ENCODE measurements at regions not wholly inside any gene's neighbourhood (a gene's known extent, or its start where the extent isn't known, plus 50 kb on each side); places are given as distances from the start of the nearest gene placed in this dataset.

DNA sequence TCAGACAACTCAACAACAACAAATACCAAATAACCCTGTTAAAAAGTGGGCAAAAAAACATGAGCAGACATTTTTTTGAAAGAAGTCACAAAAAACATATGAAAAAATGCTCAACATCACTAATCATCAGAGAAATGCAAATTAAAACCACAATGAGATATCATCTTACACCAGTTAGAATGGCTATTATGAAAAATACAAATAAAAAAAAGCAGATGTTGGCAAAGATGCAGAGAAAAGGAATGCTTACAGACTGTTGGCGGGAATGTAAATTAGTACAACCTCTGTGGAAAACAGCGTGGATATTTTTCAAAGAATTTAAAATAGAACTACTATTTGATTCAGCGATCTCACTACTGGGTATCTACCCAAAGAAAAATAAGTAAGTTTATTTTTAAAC is 114.0 kb downstream of the SLC38A4 start:
- Histone ChIP-seq H3K4me3 (ENCODE audit: low read length) (no peak overlapping the region), H3K27ac (ENCODE audit: low read length) (no peak overlapping the region), H3K36me3 (ENCODE audit: control insufficient read depth, insufficient read depth, low read length) (no peaks in the 10 kb centered on the region), H3K27me3 (ENCODE audit: control insufficient read depth, insufficient read depth, low read length) (no peaks in the 10 kb centered on the region), H3K9me3 (replicated peaks; ENCODE audit: control insufficient read depth, low read depth, low read length) (no peaks in the 10 kb centered on the region), H3K4me1 (ENCODE audit: control insufficient read depth, insufficient read depth, low read length) (no peaks in the 10 kb centered on the region)
- WGBS (ENCODE audit: insufficient coverage) = no CpG with 5 or more reads among the region's 3 CpGs
- DNase-seq = peak; percentile 16

DNA sequence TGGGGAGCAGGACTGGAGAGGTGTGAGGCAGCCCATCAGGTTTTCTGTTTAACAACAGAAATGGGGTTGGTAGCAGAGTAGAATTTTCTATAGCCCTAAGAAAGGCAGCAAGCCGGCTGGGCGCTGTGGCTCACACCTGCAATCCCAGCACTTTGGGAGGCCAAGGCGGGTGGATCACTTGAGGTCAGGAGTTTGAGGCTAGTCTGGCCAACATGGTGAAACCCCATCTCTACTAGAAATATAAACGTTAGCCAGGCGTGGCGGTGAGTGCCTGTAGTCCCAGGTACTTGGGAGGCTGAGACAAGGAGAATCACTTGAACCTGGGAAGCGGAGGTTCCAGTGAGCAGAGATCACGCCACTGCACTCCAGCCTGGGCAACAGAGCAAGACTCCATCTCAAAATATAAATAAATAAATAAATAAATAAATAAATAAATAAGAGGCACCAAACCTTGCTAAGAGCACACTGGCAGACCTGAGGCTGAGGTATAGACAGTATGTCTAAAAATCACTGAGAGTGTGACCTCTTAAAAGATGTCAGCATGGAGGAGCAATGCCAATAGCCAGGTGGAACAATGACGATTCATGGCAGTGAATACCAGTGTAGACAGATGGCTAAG is 115.6 kb downstream of the SLC38A4 start:
- DNase-seq = no peak
- Histone ChIP-seq H3K4me1 (ENCODE audit: control insufficient read depth, insufficient read depth, low read length) (no peaks in the 10 kb centered on the region), H3K27ac (ENCODE audit: low read length) (no peak overlapping the region), H3K36me3 (ENCODE audit: control insufficient read depth, insufficient read depth, low read length) (no peaks in the 10 kb centered on the region), H3K9me3 (replicated peaks; ENCODE audit: control insufficient read depth, low read depth, low read length) (no peaks in the 10 kb centered on the region), H3K4me3 (ENCODE audit: low read length) (no peak overlapping the region), H3K27me3 (ENCODE audit: control insufficient read depth, insufficient read depth, low read length) (no peaks in the 10 kb centered on the region)
- WGBS (ENCODE audit: insufficient coverage) = 60% methylated on average over 1 of the region's 9 CpGs

DNA sequence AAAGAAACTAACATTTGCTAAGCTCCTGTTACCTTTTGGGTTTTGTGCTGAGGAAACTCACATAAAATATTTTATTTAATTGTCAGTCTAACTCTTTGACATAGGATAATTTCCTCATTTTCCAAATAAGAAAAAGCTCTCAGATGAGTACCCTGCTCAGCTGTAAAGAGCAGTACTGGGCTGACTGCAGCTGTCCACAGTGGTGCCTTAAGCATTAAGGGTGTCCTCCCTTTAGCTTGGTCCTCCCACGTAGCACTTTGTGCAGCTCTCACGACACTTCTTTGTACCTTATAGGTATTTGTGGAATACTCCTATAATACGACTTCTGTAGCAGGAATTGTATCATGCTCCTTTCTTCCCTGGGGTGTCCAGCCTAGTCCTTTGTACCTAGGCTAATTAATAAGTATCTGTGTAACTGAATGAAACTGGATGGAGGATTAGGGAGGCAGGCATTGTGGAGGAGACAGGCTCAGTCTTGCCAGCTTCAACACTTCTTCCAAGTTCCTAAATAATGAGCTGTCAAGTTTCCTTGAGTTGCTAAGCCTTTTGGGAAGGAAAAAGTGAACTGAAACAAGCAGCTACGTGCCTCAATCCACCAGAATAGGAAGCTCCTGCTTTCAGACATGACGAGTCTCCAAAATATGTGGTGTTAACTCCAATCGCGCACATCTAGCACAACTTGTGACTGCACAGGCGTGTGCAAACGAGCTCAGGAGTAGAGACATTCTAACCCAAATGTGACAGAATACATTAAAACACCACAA is 123.0 kb downstream of the SLC38A4 start:
- peak; percentile 73 for DNase-seq
- Histone ChIP-seq H3K4me1 (ENCODE audit: control insufficient read depth, insufficient read depth, low read length) (no peaks in the 10 kb centered on the region), H3K27ac (ENCODE audit: low read length) (no peak overlapping the region), H3K4me3 (ENCODE audit: low read length) (no peak overlapping the region), H3K9me3 (replicated peaks; ENCODE audit: control insufficient read depth, low read depth, low read length) (peaks cover 4% of the 10 kb centered on the region), H3K36me3 (ENCODE audit: control insufficient read depth, insufficient read depth, low read length) (no peaks in the 10 kb centered on the region), H3K27me3 (ENCODE audit: control insufficient read depth, insufficient read depth, low read length) (no peaks in the 10 kb centered on the region)
- 46% methylated on average over 6 of the region's 9 CpGs for WGBS (ENCODE audit: insufficient coverage)

DNA sequence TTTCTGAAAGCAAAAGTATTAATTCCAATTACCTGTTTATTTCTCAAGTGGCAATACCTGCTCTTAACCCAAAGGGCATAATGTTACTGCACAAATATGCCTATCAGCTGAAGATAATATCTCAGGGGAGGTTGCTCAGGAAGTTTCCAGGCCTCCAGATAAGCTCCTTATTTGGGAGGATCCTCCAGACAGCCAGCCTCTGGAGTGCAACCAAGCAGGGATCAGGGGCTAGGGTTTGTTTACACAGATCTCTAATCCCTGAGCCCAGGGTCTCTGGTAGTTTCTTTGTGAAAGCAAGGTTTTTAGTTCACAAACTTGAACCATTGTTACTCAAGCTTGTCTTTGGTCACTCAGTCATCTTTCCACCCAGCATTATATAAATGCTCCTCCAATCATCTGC is 124.4 kb downstream of the SLC38A4 start:
- Histone ChIP-seq H3K4me1 (ENCODE audit: control insufficient read depth, insufficient read depth, low read length) (no peaks in the 10 kb centered on the region), H3K9me3 (replicated peaks; ENCODE audit: control insufficient read depth, low read depth, low read length) (peaks cover 4% of the 10 kb centered on the region), H3K27me3 (ENCODE audit: control insufficient read depth, insufficient read depth, low read length) (no peaks in the 10 kb centered on the region), H3K27ac (ENCODE audit: low read length) (no peak overlapping the region), H3K36me3 (ENCODE audit: control insufficient read depth, insufficient read depth, low read length) (no peaks in the 10 kb centered on the region), H3K4me3 (ENCODE audit: low read length) (no peak overlapping the region)
- DNase-seq = no peak

DNA sequence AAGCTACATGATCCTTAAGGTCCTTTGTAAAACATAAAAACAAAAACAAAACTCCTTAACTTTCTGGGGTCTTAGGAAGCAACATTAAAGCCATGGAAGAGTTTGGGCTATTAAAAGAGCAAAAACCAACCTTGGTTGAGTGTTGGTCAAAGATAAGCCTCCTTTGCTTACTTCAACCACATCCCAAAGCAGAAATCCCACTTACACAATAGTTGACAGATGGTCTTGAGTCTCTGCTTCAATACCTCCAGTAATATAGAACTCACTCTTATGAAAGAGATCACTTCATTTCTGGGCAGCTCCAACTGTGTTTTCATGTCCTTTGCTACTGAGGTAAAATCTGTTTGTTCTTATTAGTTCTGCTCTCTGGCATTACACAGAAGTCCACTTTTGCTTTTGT is 125.8 kb downstream of the SLC38A4 start:
- Histone ChIP-seq H3K36me3 (ENCODE audit: control insufficient read depth, insufficient read depth, low read length) (no peaks in the 10 kb centered on the region), H3K27me3 (ENCODE audit: control insufficient read depth, insufficient read depth, low read length) (no peaks in the 10 kb centered on the region)
- DNase-seq = no peak

DNA sequence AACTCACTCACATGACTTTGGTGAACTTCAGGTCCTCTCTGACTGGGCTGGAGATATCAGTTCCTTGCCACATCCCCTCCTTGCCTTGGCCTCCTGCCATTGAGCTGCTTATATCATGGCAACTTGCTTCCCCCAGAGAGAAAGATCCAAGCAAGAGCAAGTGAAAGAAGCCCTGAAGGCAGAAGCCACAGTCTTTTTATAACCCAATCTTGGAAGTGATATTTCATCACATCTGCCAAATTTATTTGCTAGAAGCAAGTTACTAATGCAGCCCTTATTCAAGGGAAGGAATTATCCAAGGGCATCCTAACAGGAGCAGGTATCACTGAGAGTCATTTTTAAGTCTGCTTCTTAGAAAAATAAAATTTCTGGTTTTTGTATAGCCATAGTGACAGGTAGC is 127.8 kb downstream of the SLC38A4 start:
- no peak for DNase-seq
- Histone ChIP-seq H3K27me3 (ENCODE audit: control insufficient read depth, insufficient read depth, low read length) (no peaks in the 10 kb centered on the region), H3K4me1 (ENCODE audit: control insufficient read depth, insufficient read depth, low read length) (no peaks in the 10 kb centered on the region), H3K4me3 (ENCODE audit: low read length) (no peak overlapping the region), H3K9me3 (replicated peaks; ENCODE audit: control insufficient read depth, low read depth, low read length) (peaks cover 4% of the 10 kb centered on the region), H3K36me3 (ENCODE audit: control insufficient read depth, insufficient read depth, low read length) (no peaks in the 10 kb centered on the region), H3K27ac (ENCODE audit: low read length) (no peak overlapping the region)

More for the DNA sequence above, 125.8 kb downstream of the SLC38A4 start:
- Histone ChIP-seq H3K4me1 (ENCODE audit: control insufficient read depth, insufficient read depth, low read length) (no peaks in the 10 kb centered on the region), H3K9me3 (replicated peaks; ENCODE audit: control insufficient read depth, low read depth, low read length) (peaks cover 4% of the 10 kb centered on the region), H3K4me3 (ENCODE audit: low read length) (no peak overlapping the region), H3K27ac (ENCODE audit: low read length) (no peak overlapping the region)

DNA sequence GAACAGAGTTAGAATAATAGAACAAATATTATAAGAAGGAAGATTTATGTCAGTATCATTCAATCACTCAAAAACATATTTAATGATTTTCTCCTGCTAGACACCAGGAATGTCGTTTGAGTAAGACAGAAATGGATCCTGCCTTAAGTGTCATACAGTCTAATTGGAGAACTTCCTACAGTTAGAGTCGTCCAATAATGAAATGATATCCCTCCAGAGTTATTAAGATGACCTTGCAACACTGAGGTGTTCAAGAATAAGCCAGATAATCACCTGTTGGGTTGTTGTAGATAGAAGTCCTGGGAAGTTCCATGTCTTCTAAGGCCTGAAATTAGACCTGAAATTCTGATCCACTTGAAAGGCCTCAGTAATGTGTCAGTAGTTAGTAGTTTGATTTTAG is 132.3 kb downstream of the SLC38A4 start:
- Histone ChIP-seq H3K4me3 (ENCODE audit: low read length) (no peak overlapping the region), H3K36me3 (ENCODE audit: control insufficient read depth, insufficient read depth, low read length) (no peaks in the 10 kb centered on the region), H3K4me1 (ENCODE audit: control insufficient read depth, insufficient read depth, low read length) (no peaks in the 10 kb centered on the region), H3K9me3 (replicated peaks; ENCODE audit: control insufficient read depth, low read depth, low read length) (peaks cover 4% of the 10 kb centered on the region), H3K27ac (ENCODE audit: low read length) (no peak overlapping the region), H3K27me3 (ENCODE audit: control insufficient read depth, insufficient read depth, low read length) (no peaks in the 10 kb centered on the region)
- 100% methylated on average over 1 of the region's 2 CpGs for WGBS (ENCODE audit: insufficient coverage)
- no peak for DNase-seq

DNA sequence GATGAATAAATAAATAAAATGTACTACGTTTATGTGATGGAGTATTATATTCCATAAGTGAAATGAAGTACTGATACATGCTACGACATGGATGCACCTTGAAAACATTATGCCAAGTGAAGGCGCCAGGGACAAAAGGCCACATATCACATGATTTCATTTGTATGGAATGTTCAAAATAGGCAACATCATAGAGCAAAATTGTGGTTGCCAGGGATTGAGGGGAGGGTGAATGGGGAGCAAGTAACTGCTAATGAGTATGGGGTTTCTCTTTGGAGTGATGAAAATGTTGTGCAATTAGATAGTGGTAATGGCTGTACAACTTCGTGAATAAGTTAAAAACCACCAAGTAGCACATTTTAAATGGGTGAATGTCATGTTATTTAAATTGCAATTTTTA is 132.8 kb downstream of the SLC38A4 start:
- WGBS (ENCODE audit: insufficient coverage) = 70% methylated on average over 2 of the region's 4 CpGs

DNA sequence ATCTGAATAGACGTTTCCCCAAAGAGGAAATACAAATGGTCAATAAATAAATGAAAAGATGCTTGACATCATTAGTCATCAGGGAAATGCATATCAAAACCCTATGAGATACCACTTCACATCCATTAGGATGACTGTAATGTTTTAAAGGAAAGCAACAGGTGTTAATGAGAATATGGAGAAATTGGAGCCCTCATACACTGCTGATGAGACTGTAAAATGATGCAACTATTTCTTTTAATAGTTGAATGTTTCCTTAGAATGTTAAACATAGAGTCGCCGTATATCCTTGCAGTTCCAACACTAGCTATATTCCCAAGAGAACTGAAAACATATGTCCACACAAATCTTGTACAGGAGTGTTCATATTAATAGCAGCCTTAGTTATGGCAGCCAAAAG is 133.2 kb downstream of the SLC38A4 start:
- H3K27ac ChIP-seq (ENCODE audit: low read length) = no peak overlapping the region
- no peaks in the 10 kb centered on the region for H3K9me3 ChIP-seq (replicated peaks; ENCODE audit: control insufficient read depth, low read depth, low read length)
- WGBS (ENCODE audit: insufficient coverage) = no CpG with 5 or more reads among the region's 3 CpGs
- no peaks in the 10 kb centered on the region for H3K4me1 ChIP-seq (ENCODE audit: control insufficient read depth, insufficient read depth, low read length)
- DNase-seq = no peak
- H3K36me3 ChIP-seq (ENCODE audit: control insufficient read depth, insufficient read depth, low read length) = no peaks in the 10 kb centered on the region
- no peak overlapping the region for H3K4me3 ChIP-seq (ENCODE audit: low read length)
- H3K27me3 ChIP-seq (ENCODE audit: control insufficient read depth, insufficient read depth, low read length) = no peaks in the 10 kb centered on the region

More for the DNA sequence above, 132.8 kb downstream of the SLC38A4 start:
- H3K27me3 ChIP-seq (ENCODE audit: control insufficient read depth, insufficient read depth, low read length) = no peaks in the 10 kb centered on the region
- no peaks in the 10 kb centered on the region for H3K36me3 ChIP-seq (ENCODE audit: control insufficient read depth, insufficient read depth, low read length)
- no peak for DNase-seq
- no peak overlapping the region for H3K4me3 ChIP-seq (ENCODE audit: low read length)
- H3K27ac ChIP-seq (ENCODE audit: low read length) = no peak overlapping the region
- no peaks in the 10 kb centered on the region for H3K4me1 ChIP-seq (ENCODE audit: control insufficient read depth, insufficient read depth, low read length)
- peaks cover 3% of the 10 kb centered on the region for H3K9me3 ChIP-seq (replicated peaks; ENCODE audit: control insufficient read depth, low read depth, low read length)

DNA sequence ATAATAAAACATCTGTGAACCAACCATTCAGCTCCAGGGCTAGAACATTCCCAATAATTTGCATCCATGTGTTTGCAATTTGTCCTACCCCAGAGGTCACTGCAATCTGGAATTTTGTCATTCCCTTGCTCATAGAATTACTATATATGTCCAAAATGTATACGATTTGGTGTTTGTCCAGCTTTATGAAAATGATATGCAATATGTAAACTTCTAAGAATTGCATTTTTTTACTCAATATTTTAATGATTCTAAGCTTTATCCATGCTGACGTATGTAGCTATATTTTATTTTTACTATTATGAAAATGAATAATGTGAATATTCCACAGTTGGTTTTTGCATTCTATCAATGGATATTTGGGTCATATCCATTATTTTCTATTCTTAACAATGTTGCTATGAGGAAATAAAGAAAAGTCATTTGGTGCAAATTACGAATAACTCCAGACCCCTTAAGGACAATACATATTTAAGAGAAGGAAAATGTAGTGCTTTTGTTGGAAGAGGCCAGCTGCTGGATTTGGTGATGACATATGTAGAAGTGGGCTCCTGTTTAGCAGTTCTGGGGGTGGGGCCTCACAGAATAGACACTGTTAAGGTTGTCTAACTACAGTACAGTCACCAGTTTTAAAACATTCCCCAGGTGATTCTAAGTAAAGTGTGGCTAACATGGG is 139.4 kb downstream of the SLC38A4 start:
- H3K9me3 ChIP-seq (replicated peaks; ENCODE audit: control insufficient read depth, low read depth, low read length) = peaks cover 2% of the 10 kb centered on the region
- WGBS (ENCODE audit: insufficient coverage) = no CpG with 5 or more reads among the region's 3 CpGs
- peak; percentile 82 for DNase-seq

More for the DNA sequence above, 139.4 kb downstream of the SLC38A4 start:
- Histone ChIP-seq H3K36me3 (ENCODE audit: control insufficient read depth, insufficient read depth, low read length) (no peaks in the 10 kb centered on the region), H3K4me1 (ENCODE audit: control insufficient read depth, insufficient read depth, low read length) (no peaks in the 10 kb centered on the region), H3K4me3 (ENCODE audit: low read length) (no peak overlapping the region), H3K27me3 (ENCODE audit: control insufficient read depth, insufficient read depth, low read length) (no peaks in the 10 kb centered on the region), H3K27ac (ENCODE audit: low read length) (peak overlapping the region; percentile 9)
